ENCODE measurements at regions not wholly inside any gene's neighbourhood (a gene's known extent, or its start where the extent isn't known, plus 50 kb on each side); places are given as distances from the start of the nearest gene placed in this dataset.

DNA sequence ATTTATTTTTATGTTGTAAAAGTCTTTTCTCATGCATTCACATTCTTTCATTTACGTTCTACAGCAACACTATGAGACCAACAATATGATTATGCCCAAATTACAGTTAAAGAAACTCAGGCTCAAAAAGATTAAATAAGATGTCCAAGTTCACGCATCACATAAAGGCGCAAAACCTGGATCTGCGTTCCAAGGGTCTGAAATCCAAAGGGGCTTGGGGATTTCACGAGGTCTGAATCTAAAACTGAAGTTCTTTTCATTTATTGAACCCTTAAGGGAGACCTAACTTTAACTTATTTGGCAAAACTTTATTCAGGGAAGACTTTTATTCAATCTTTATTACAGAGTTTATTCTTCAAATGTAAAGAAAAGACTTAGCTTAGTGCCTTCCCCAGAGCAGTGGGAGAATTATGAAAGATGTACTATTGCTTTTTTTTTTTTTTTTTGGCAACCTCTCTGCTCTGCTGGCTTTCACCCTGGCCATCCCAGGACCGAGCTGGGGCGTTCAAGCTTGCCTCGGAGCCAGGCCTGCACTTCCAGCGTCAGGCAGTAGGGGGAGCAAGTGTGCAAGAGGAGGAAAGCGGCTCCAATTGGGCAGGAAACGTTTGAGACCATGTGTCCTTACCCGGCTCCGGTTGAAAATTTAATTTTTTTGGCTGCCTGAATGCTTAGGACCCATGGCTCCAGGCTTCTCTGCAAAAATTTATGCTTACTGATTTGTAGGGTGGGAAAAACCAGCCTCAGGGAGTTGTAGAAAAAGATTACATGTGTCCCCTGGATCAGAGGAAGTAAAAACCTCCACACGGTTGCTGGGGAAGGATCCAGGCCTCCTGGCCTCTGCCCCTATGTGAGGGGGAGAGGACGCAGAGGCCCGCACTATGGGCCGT is 344.3 kb upstream of the KLF3 start:
- peak; percentile 93 for TF ChIP-seq CTCF (IDR thresholded peaks at IDR 0.05)
- peak; percentile 98 for DNase-seq (ENCODE audit: low spot score)
- Histone ChIP-seq H3K4me3 (peak overlapping the region; percentile 49), H3K27ac (peak overlapping the region; percentile 70 to 80)

GRCh38 chr4:38320343-38320695 is 343.7 kb upstream of the KLF3 start:
- TF ChIP-seq CTCF (IDR thresholded peaks at IDR 0.05) = no peak
- no peak for DNase-seq (ENCODE audit: low spot score)
- Histone ChIP-seq H3K4me3 (no peak overlapping the region), H3K27ac (peak overlapping the region; percentile 70 to 73)

DNA sequence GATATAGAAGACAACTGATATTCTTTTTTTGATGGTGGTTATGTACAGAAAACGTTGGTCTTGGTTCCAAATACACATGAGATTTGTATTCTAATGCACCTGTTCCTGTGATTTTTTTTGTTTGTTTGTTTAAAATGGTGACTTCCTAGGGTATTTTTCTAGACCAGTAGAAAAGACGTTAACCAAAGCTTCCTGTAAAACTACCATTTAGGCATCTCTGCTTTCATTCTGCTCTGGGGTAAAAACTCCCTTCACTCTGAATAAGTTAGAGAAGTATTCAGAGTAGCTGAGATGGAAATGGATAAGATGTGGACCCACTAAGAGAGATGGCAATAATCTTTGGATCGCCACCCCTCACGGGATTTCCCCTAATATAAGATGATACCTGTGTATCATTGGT is 343.2 kb upstream of the KLF3 start:
- no peak for DNase-seq (ENCODE audit: low spot score)
- no peak overlapping the region for H3K4me3 ChIP-seq
- no peak for TF ChIP-seq CTCF (IDR thresholded peaks at IDR 0.05)
- H3K27ac ChIP-seq = no peak overlapping the region

DNA sequence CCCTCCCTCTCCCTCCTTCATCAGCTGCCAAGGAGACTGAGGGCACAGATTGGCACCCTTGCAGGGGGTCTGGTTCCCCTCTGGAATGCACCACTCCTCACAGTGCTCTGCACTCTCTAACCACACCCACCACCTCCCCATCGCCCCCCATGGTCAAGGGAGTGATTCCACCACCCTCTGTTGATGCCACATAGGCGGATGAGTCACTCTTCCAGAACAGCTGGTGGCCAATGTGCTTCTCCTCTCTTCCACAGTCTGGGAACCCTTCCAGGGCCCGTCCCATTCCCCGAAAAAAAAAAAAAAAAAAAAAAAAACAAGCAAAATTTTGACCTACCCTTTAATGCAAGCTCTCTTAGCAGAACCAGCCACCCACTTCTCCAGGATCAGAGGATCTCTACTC is 341.3 kb upstream of the KLF3 start:
- Histone ChIP-seq H3K4me3 (no peak overlapping the region), H3K27ac (peak overlapping the region in 1 of 2 donors; percentile 66)
- no peak for DNase-seq (ENCODE audit: low spot score)
- TF ChIP-seq CTCF (IDR thresholded peaks at IDR 0.05) = no peak

- no peak for TF ChIP-seq CTCF (IDR thresholded peaks at IDR 0.05)
- H3K27ac ChIP-seq = peak overlapping the region in 1 of 2 donors; percentile 24
- no peak overlapping the region for H3K4me3 ChIP-seq
- DNase-seq (ENCODE audit: low spot score) = no peak
These were observed 340.8 kb upstream of the KLF3 start for GRCh38 chr4:38323141-38323641.

DNA sequence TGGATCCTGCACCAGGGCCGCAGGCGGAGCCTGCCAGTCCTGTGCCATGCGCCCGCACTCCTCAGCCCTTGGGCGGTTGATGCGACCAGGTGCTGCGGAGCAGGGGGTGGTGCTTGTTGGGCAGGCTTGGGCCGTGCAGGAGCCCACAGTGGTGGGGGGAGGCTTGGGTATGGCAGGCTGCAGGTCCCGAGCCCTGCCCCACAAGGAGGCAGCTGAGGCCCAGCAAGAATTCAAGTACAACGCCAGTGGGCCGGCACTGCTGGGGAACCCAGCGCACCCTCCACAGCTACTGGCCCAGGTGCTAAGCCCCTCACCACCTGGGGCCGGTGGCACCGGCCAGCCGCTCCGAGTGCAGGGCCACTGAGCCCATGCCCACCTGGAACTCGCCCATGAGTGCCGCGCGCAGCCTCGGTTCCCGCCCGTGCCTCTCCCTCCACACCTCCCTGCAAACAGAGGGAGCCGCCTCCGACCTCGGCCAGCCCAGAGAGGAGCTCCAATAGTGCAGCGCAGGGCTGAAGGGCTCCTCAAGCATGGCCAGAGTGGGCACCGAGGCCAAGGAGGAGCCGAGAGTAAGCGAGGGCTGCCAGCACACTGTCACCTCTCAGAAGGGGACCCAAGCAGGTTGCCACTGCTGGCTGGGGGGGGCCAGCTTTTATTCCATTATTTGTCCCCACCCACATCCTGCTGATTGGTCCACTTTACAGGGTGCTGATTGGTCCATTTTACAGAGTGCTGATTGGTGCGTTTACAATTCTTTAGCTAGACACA is 339.0 kb upstream of the KLF3 start:
- no peak for DNase-seq (ENCODE audit: low spot score)
- no peak overlapping the region for H3K27ac ChIP-seq
- H3K4me3 ChIP-seq = no peak overlapping the region
- TF ChIP-seq CTCF (IDR thresholded peaks at IDR 0.05) = no peak

Measured in coronary artery (tissue), 2 donors.